ENCODE measurements at regions not wholly inside any gene's neighbourhood (a gene's known extent, or its start where the extent isn't known, plus 50 kb on each side); places are given as distances from the start of the nearest gene placed in this dataset.

GRCh38 chr7:27299861-27300260 is 57.3 kb downstream of the EVX1 start (continued):
- TF ChIP-seq EP300 (IDR thresholded peaks at IDR 0.05; ENCODE audit: borderline replicate concordance in 1 of 2, low read depth in 2 of 2, low read length in 2 of 2) (no peak), KDM4A (IDR thresholded peaks at IDR 0.05; ENCODE audit: low read depth, low read length, severe bottlenecking) (no peak), SAP30 (IDR thresholded peaks at IDR 0.05; ENCODE audit: insufficient read depth, insufficient replicate concordance, low read length) (no peak), SRF (IDR thresholded peaks at IDR 0.05; ENCODE audit: low read depth, low read length) (no peak), TAF1 (IDR thresholded peaks at IDR 0.05; ENCODE audit: low read depth, low read length) (no peak), BACH1 (IDR thresholded peaks at IDR 0.05; ENCODE audit: low read length) (no peak), SP1 (IDR thresholded peaks at IDR 0.05; ENCODE audit: low read depth, low read length) (no peak), SIRT6 (IDR thresholded peaks at IDR 0.05; ENCODE audit: low read length) (no peak), NRF1 (IDR thresholded peaks at IDR 0.05; ENCODE audit: low read depth, low read length) (no peak), EZH2 (IDR thresholded peaks at IDR 0.05; ENCODE audit: low read depth, low read length, severe bottlenecking) (no peak), YY1 (IDR thresholded peaks at IDR 0.05; ENCODE audit: low read depth, low read length) (no peak), TAF7 (optimal IDR thresholded peaks at IDR 0.05; ENCODE audit: borderline replicate concordance, low read depth, low read length) (no peak), HDAC6 (IDR thresholded peaks at IDR 0.05; ENCODE audit: low read depth, low read length) (no peak)
- TF ChIP-seq, protein P1, sequence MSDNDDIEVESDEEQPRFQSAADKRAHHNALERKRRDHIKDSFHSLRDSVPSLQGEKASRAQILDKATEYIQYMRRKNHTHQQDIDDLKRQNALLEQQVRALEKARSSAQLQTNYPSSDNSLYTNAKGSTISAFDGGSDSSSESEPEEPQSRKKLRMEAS (IDR thresholded peaks at IDR 0.05): no peak
